ENCODE measurements at regions not wholly inside any gene's neighbourhood (a gene's known extent, or its start where the extent isn't known, plus 50 kb on each side); places are given as distances from the start of the nearest gene placed in this dataset.

GRCh38 chr9:106683454-106683853, 179.5 kb upstream of the ZNF462 start:
- ChIA-PET CTCF (no interaction called here), POLR2A (no interaction called here)
- TF ChIP-seq, protein P1, sequence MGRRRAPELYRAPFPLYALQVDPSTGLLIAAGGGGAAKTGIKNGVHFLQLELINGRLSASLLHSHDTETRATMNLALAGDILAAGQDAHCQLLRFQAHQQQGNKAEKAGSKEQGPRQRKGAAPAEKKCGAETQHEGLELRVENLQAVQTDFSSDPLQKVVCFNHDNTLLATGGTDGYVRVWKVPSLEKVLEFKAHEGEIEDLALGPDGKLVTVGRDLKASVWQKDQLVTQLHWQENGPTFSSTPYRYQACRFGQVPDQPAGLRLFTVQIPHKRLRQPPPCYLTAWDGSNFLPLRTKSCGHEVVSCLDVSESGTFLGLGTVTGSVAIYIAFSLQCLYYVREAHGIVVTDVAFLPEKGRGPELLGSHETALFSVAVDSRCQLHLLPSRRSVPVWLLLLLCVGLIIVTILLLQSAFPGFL (CRISPR knock-in tag; IDR thresholded peaks at IDR 0.05; ENCODE audit: borderline replicate concordance): no peak
- TF ChIP-seq, protein P2, sequence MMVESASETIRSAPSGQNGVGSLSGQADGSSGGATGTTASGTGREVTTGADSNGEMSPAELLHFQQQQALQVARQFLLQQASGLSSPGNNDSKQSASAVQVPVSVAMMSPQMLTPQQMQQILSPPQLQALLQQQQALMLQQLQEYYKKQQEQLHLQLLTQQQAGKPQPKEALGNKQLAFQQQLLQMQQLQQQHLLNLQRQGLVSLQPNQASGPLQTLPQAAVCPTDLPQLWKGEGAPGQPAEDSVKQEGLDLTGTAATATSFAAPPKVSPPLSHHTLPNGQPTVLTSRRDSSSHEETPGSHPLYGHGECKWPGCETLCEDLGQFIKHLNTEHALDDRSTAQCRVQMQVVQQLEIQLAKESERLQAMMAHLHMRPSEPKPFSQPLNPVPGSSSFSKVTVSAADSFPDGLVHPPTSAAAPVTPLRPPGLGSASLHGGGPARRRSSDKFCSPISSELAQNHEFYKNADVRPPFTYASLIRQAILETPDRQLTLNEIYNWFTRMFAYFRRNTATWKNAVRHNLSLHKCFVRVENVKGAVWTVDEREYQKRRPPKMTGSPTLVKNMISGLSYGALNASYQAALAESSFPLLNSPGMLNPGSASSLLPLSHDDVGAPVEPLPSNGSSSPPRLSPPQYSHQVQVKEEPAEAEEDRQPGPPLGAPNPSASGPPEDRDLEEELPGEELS (CRISPR knock-in tag; IDR thresholded peaks at IDR 0.05): no peak
- TF ChIP-seq CDX4 (CRISPR knock-in tag; IDR thresholded peaks at IDR 0.05; ENCODE audit: borderline replicate concordance) (no peak), ATF2 (CRISPR knock-in tag; IDR thresholded peaks at IDR 0.05; ENCODE audit: borderline replicate concordance, low read depth) (no peak), MYBL2 (CRISPR knock-in tag; IDR thresholded peaks at IDR 0.05) (no peak), SP1 (CRISPR knock-in tag; conservative IDR thresholded peaks at IDR 0.05) (no peak), ZNF671 (CRISPR knock-in tag; IDR thresholded peaks at IDR 0.05) (no peak), NFYB (CRISPR knock-in tag; conservative IDR thresholded peaks at IDR 0.05; ENCODE audit: low read depth) (no peak), ZBTB21 (CRISPR knock-in tag; IDR thresholded peaks at IDR 0.05; ENCODE audit: borderline replicate concordance) (no peak), SMAD4 (CRISPR knock-in tag; IDR thresholded peaks at IDR 0.05) (no peak)
- TF ChIP-seq, protein P3, sequence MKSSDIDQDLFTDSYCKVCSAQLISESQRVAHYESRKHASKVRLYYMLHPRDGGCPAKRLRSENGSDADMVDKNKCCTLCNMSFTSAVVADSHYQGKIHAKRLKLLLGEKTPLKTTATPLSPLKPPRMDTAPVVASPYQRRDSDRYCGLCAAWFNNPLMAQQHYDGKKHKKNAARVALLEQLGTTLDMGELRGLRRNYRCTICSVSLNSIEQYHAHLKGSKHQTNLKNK (CRISPR knock-in tag; IDR thresholded peaks at IDR 0.05): no peak
- TF ChIP-seq, protein P4, sequence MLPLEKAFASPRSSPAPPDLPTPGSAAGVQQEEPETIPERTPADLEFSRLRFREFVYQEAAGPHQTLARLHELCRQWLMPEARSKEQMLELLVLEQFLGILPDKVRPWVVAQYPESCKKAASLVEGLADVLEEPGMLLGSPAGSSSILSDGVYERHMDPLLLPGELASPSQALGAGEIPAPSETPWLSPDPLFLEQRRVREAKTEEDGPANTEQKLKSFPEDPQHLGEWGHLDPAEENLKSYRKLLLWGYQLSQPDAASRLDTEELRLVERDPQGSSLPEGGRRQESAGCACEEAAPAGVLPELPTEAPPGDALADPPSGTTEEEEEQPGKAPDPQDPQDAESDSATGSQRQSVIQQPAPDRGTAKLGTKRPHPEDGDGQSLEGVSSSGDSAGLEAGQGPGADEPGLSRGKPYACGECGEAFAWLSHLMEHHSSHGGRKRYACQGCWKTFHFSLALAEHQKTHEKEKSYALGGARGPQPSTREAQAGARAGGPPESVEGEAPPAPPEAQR (CRISPR knock-in tag; IDR thresholded peaks at IDR 0.05): no peak
- Mint-ChIP-seq H3K27ac (no peak overlapping the region), H3K9me3 (peaks cover 15% of the 10 kb centered on the region), H3K4me1 (peaks cover 44% of the 10 kb centered on the region), H3K4me3 (no peak overlapping the region), H3K36me3 (0 out of 2 replicates have a peak, but pooled peaks cover 6% of the 10 kb centered on the region), H3K27me3 (ENCODE audit: low read depth) (no peaks in the 10 kb centered on the region)
- DNase-seq (ENCODE audit: low spot score) (no peak), ATAC-seq (no peak)

GRCh38 chr9:106684940-106685695, 177.8 kb upstream of the ZNF462 start:
- Mint-ChIP-seq H3K4me1 (peaks cover 34% of the 10 kb centered on the region), H3K27me3 (ENCODE audit: low read depth) (no peaks in the 10 kb centered on the region), H3K9me3 (peaks cover 15% of the 10 kb centered on the region), H3K4me3 (no peak overlapping the region), H3K27ac (peak overlapping the region; percentile 29), H3K36me3 (0 out of 2 replicates have a peak, but pooled peaks cover 6% of the 10 kb centered on the region)
- ATAC-seq (peak; percentile 88), DNase-seq (ENCODE audit: low spot score) (no peak)
- no peak for TF ChIP-seq EMX1 (CRISPR knock-in tag; IDR thresholded peaks at IDR 0.05)
- TF ChIP-seq STAT6 (CRISPR knock-in tag; conservative IDR thresholded peaks at IDR 0.05; ENCODE audit: low read depth): no peak
- no peak for TF ChIP-seq CDX4 (CRISPR knock-in tag; IDR thresholded peaks at IDR 0.05; ENCODE audit: borderline replicate concordance)
- no peak for TF ChIP-seq ELF4 (CRISPR knock-in tag; IDR thresholded peaks at IDR 0.05; ENCODE audit: low read depth)
- TF ChIP-seq CBFB (CRISPR knock-in tag; IDR thresholded peaks at IDR 0.05; ENCODE audit: low read depth): no peak
- TF ChIP-seq ATF2 (CRISPR knock-in tag; IDR thresholded peaks at IDR 0.05; ENCODE audit: borderline replicate concordance, low read depth): no peak
- no peak for TF ChIP-seq FOXJ3 (CRISPR knock-in tag; IDR thresholded peaks at IDR 0.05; ENCODE audit: borderline replicate concordance)
- 0 out of 2 replicates have a peak, but pooled peaks have one; percentile 2 for TF ChIP-seq ZNF121 (CRISPR knock-in tag; IDR thresholded peaks at IDR 0.05)
- TF ChIP-seq, protein P5, sequence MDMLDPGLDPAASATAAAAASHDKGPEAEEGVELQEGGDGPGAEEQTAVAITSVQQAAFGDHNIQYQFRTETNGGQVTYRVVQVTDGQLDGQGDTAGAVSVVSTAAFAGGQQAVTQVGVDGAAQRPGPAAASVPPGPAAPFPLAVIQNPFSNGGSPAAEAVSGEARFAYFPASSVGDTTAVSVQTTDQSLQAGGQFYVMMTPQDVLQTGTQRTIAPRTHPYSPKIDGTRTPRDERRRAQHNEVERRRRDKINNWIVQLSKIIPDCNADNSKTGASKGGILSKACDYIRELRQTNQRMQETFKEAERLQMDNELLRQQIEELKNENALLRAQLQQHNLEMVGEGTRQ (CRISPR knock-in tag; IDR thresholded peaks at IDR 0.05): no peak
- ChIA-PET POLR2A (no interaction called here), CTCF (interaction anchor here (0.6 kb wide), 1 partner anchor 592 kb away, joined by 4 read pairs; no protein-coding TSS in a partner anchor)

All from WTC11 (cell line).